Uterus (tissue), 2 donors: ENCODE measurements at regions not wholly inside any gene's neighbourhood (a gene's known extent, or its start where the extent isn't known, plus 50 kb on each side); places are given as distances from the start of the nearest gene placed in this dataset.

Source experiments
- POLR2A ChIP-seq, 2 donors: fragments of 450-650 bp; IDR thresholded peaks; one replicate each; pipeline ENCODE4 v1.6.1; 2016; ENCODE audit warnings: antibody characterized with exemption in 2 of 2, mild to moderate bottlenecking in 1 of 2, moderate library complexity in 1 of 2
- TF ChIP-seq, protein P1 (sequence below), 4 experiments: fragments of 200-600 bp in 2 of 4; fragments of 450-650 bp in 2 of 4; sonication (generic) in 2 of 4; IDR thresholded peaks; one replicate each; pipeline ENCODE4 v1.5.1; 2016 to 2019; ENCODE audit warnings: antibody characterized with exemption in 4 of 4, mild to moderate bottlenecking in 2 of 4, moderate library complexity in 1 of 4

DNA sequence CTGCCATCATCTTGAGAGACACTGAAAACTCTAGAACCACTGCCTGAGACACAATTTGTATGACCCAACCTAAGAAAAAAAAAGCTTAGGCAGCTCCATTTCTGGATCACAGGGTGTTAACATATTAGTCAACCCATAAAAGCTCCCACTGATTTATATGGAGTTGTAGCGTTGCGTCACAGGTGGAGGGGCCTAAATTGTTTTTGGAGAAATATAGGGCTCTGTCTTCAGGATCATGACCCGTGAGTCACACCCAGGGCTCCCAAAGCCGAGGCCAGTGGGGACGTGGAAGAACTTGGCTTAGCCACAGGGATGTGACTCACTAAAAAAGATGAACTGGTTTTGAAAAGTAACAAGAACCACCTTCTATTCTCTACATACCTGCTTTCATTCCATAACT is 116.5 kb upstream of the BMP2 start:
- TF ChIP-seq, protein P1, sequence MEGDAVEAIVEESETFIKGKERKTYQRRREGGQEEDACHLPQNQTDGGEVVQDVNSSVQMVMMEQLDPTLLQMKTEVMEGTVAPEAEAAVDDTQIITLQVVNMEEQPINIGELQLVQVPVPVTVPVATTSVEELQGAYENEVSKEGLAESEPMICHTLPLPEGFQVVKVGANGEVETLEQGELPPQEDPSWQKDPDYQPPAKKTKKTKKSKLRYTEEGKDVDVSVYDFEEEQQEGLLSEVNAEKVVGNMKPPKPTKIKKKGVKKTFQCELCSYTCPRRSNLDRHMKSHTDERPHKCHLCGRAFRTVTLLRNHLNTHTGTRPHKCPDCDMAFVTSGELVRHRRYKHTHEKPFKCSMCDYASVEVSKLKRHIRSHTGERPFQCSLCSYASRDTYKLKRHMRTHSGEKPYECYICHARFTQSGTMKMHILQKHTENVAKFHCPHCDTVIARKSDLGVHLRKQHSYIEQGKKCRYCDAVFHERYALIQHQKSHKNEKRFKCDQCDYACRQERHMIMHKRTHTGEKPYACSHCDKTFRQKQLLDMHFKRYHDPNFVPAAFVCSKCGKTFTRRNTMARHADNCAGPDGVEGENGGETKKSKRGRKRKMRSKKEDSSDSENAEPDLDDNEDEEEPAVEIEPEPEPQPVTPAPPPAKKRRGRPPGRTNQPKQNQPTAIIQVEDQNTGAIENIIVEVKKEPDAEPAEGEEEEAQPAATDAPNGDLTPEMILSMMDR (IDR thresholded peaks at IDR 0.05) = no peak
- no peak for TF ChIP-seq POLR2A (IDR thresholded peaks at IDR 0.05)
